Fibroblast of lung (primary cell): ENCODE measurements at regions not wholly inside any gene's neighbourhood (a gene's known extent, or its start where the extent isn't known, plus 50 kb on each side); places are given as distances from the start of the nearest gene placed in this dataset.

Source experiments
- DNase-seq, 2 donors: peaks; one replicate each; pipeline versions ENCODE4 v3.0.0 to v3.0.0-alpha.2; 2010; ENCODE audit warnings: low read depth in 2 of 2
- H2AFZ ChIP-seq: 2 replicates; pipeline ENCODE4 v1.5.1; 2012; ENCODE audit warnings: low read length, control low read depth, inconsistent platforms
- H3K27ac ChIP-seq: 2 replicates; pipeline ENCODE4 v1.5.1; 2011; ENCODE audit warnings: low read length, control low read depth; ENCODE audit not compliant: insufficient read depth
- H3K27me3 ChIP-seq: 2 replicates; pipeline ENCODE4 v1.5.1; 2011; ENCODE audit warnings: mild to moderate bottlenecking, low read length; ENCODE audit not compliant: control insufficient read depth, insufficient read depth
- H3K36me3 ChIP-seq: 2 replicates; pipeline ENCODE4 v1.5.1; 2011; ENCODE audit warnings: low read length; ENCODE audit not compliant: control insufficient read depth, insufficient read depth
- H3K4me1 ChIP-seq: 2 replicates; pipeline ENCODE4 v1.5.1; 2011; ENCODE audit warnings: low read length; ENCODE audit not compliant: control insufficient read depth, insufficient read depth; ENCODE audit errors: extremely low read depth
- H3K4me2 ChIP-seq: 2 replicates; pipeline ENCODE4 v1.5.1; 2011; ENCODE audit warnings: low read length, control low read depth; ENCODE audit not compliant: insufficient read depth; ENCODE audit errors: extremely low read depth
- H3K4me3 ChIP-seq, 4 experiments: fragments of 200-600 bp in 1 of 4; sonication (generic) in 1 of 4; replicated peaks in 1 of 4; 2 replicates each; pipeline ENCODE4 v1.5.1; 2011 to 2016; ENCODE audit warnings: low read length in 4 of 4, low read depth in 3 of 4, mild to moderate bottlenecking in 3 of 4, control low read depth in 2 of 4, inconsistent platforms in 1 of 4, mixed read lengths in 1 of 4; ENCODE audit not compliant: insufficient read depth in 1 of 4; ENCODE audit errors: control extremely low read depth in 1 of 4
- H3K79me2 ChIP-seq: 2 replicates; pipeline ENCODE4 v1.5.1; 2012; ENCODE audit warnings: mild to moderate bottlenecking, low read length, inconsistent platforms; ENCODE audit not compliant: control insufficient read depth, insufficient read depth
- H3K9ac ChIP-seq: 2 replicates; pipeline ENCODE4 v1.5.1; 2011; ENCODE audit warnings: mild to moderate bottlenecking, low read length, control low read depth; ENCODE audit not compliant: insufficient read depth
- H3K9me3 ChIP-seq: 2 replicates; pipeline ENCODE4 v1.5.1; 2012; ENCODE audit warnings: low read depth, low read length; ENCODE audit not compliant: control insufficient read depth, insufficient read depth
- H4K20me1 ChIP-seq: 2 replicates; pipeline ENCODE4 v1.5.1; 2011; ENCODE audit warnings: low read length; ENCODE audit not compliant: control insufficient read depth, insufficient read depth; ENCODE audit errors: extremely low read depth
- CTCF ChIP-seq, 2 donors: IDR thresholded peaks in 1 of 2; conservative IDR thresholded peaks in 1 of 2; 1 replicate in 1 of 2; 2 replicates in 1 of 2; pipeline ENCODE4 v1.5.1; 2011 to 2012; ENCODE audit warnings: low read length in 2 of 2, control low read depth in 1 of 2, inconsistent platforms in 1 of 2, low read depth in 1 of 2, mild to moderate bottlenecking in 1 of 2
- EZH2 ChIP-seq: IDR thresholded peaks from 2 replicates; pipeline ENCODE4 v1.5.1; 2012; ENCODE audit warnings: low read length, control low read depth, mild to moderate bottlenecking; ENCODE audit errors: missing control alignments

GRCh38 chr7:10022480-10022879, 951.2 kb upstream of the PHF14 start:
- no peak overlapping the region for H3K9ac ChIP-seq
- TF ChIP-seq EZH2 (no peak), CTCF (conservative IDR thresholded peaks at IDR 0.05 in 1 of 2, IDR thresholded peaks at IDR 0.05 in 1 of 2; ENCODE audit: low read depth in 1 of 2, low read length in 2 of 2) (no peak)
- H2AFZ ChIP-seq: no peak overlapping the region
- no peaks in the 10 kb centered on the region for H3K9me3 ChIP-seq
- H3K27me3 ChIP-seq: no peaks in the 10 kb centered on the region
- no peak overlapping the region for H3K4me3 ChIP-seq
- H3K4me1 ChIP-seq: no peaks in the 10 kb centered on the region
- no peak overlapping the region for H3K27ac ChIP-seq
- no peaks in the 10 kb centered on the region for H4K20me1 ChIP-seq
- no peaks in the 10 kb centered on the region for H3K79me2 ChIP-seq
- DNase-seq: no peak
- H3K36me3 ChIP-seq: no peaks in the 10 kb centered on the region
- no peak overlapping the region for H3K4me2 ChIP-seq

- no peak overlapping the region for H3K4me2 ChIP-seq
- no peaks in the 10 kb centered on the region for H3K36me3 ChIP-seq
- H3K79me2 ChIP-seq: no peaks in the 10 kb centered on the region
- H3K9me3 ChIP-seq: no peaks in the 10 kb centered on the region
- TF ChIP-seq EZH2: no peak
- no peak for TF ChIP-seq CTCF (conservative IDR thresholded peaks at IDR 0.05 in 1 of 2, IDR thresholded peaks at IDR 0.05 in 1 of 2; ENCODE audit: low read depth in 1 of 2, low read length in 2 of 2)
- peak; percentile 6 to 11 for DNase-seq
- no peak overlapping the region for H2AFZ ChIP-seq
- no peaks in the 10 kb centered on the region for H3K27me3 ChIP-seq
- no peaks in the 10 kb centered on the region for H3K4me1 ChIP-seq
- H4K20me1 ChIP-seq: no peaks in the 10 kb centered on the region
- no peak overlapping the region for H3K4me3 ChIP-seq
- H3K27ac ChIP-seq: no peak overlapping the region
- H3K9ac ChIP-seq: no peak overlapping the region
These were observed 950.7 kb upstream of the PHF14 start for GRCh38 chr7:10022957-10023356.

- TF ChIP-seq CTCF (conservative IDR thresholded peaks at IDR 0.05 in 1 of 2, IDR thresholded peaks at IDR 0.05 in 1 of 2; ENCODE audit: low read depth in 1 of 2, low read length in 2 of 2) (no peak), EZH2 (no peak)
- Histone ChIP-seq H3K79me2 (no peaks in the 10 kb centered on the region), H3K9ac (no peak overlapping the region), H3K27me3 (no peaks in the 10 kb centered on the region), H3K27ac (no peak overlapping the region), H3K4me1 (no peaks in the 10 kb centered on the region), H3K4me3 (no peak overlapping the region), H3K36me3 (no peaks in the 10 kb centered on the region), H4K20me1 (no peaks in the 10 kb centered on the region), H3K9me3 (no peaks in the 10 kb centered on the region), H3K4me2 (no peak overlapping the region), H2AFZ (no peak overlapping the region)
- DNase-seq: peak in 1 of 2 donors; percentile 1
These were observed 938.7 kb upstream of the PHF14 start for GRCh38 chr7:10034843-10035556.
